Stomach (tissue), 4 donors: ENCODE measurements at regions not wholly inside any gene's neighbourhood (a gene's known extent, or its start where the extent isn't known, plus 50 kb on each side); places are given as distances from the start of the nearest gene placed in this dataset.

Experiments
- CTCF ChIP-seq, 7 experiments: fragments of 450-650 bp in 4 of 7; fragments of 200-600 bp in 3 of 7; sonication (generic) in 3 of 7; IDR thresholded peaks; one replicate each; pipeline ENCODE4 v1.5.1; 2016 to 2019; ENCODE audit warnings: antibody characterized with exemption in 7 of 7, control low read depth in 2 of 7, mild to moderate bottlenecking in 1 of 7
- EP300 ChIP-seq: sonication (generic); formaldehyde crosslinking; IDR thresholded peaks from one replicate; pipeline ENCODE4 v1.6.1; 2017; ENCODE audit warnings: antibody characterized with exemption
- POLR2A ChIP-seq, 4 donors: fragments of 450-650 bp; IDR thresholded peaks; one replicate each; pipeline ENCODE4 v1.6.1; 2016; ENCODE audit warnings: antibody characterized with exemption in 4 of 4, control low read depth in 2 of 4, mild to moderate bottlenecking in 1 of 4, moderate library complexity in 1 of 4
- POLR2AphosphoS5 ChIP-seq, 3 donors: sonication (generic); formaldehyde crosslinking; IDR thresholded peaks; one replicate each; pipeline ENCODE4 v1.6.1; 2016; ENCODE audit warnings: antibody characterized with exemption in 3 of 3

DNA sequence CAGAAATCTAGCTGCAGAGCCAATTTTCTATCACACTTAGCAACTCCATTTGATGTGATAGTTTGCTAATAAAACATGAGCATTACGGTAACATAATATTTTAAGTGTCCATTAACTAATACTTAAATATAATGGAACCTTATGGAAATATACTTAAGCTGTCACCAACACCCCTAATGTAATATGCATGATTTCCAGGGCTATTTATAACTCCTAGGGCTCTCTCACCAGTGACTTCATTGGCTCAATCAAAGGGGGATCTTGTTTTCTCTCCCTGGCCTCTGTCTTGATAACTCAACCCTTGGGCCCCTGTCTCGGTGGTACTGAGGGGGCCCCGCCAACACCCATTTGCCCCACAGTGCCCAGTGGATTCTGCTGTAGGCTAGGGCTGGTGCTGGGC lies 170.4 kb downstream of the SALL1 start:
- TF ChIP-seq EP300 (no peak), POLR2A (IDR thresholded peaks at IDR 0.05) (no peak), CTCF (IDR thresholded peaks at IDR 0.05) (no peak), POLR2AphosphoS5 (IDR thresholded peaks at IDR 0.05) (no peak)
